Hippocampal formation (tissue), 2 donors: ENCODE measurements at regions not wholly inside any gene's neighbourhood (a gene's known extent, or its start where the extent isn't known, plus 50 kb on each side); places are given as distances from the start of the nearest gene placed in this dataset.
"Not testable (repeated sequence)": the region's sequence is repeated elsewhere in the genome, so short reads cannot be mapped to it uniquely, and the experiment has no call there.

Source experiments
- DNase-seq, 2 donors: peaks; one replicate each; lab custom pipeline; 2025; lab: John Stamatoyannopoulos, UW

DNA sequence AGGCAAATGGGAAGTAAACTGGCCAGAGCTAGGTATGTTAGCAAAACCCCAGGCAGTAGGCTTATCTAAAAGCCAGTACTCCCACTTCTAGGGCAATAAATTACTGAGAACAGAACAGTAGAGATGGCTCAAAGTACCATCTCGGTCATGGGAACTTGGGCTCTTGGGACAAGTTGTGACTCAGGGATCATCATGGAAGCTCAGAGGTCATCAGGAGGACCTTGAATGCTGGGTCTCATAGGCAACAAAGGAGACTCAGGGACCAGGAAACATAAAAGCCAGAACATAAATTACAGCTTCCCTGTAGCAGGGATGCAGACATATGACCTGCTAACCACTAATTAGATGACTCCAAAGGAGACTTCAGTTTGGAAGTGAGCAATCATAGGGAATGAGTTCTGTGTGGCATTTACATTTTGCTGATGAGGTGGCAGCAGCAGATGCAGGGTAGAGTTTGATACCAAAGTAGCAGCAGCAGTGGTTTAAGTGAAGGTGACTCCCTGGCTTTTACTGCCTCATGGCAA lies 97.6 kb upstream of the SCAF11 start:
- no peak for DNase-seq

DNA sequence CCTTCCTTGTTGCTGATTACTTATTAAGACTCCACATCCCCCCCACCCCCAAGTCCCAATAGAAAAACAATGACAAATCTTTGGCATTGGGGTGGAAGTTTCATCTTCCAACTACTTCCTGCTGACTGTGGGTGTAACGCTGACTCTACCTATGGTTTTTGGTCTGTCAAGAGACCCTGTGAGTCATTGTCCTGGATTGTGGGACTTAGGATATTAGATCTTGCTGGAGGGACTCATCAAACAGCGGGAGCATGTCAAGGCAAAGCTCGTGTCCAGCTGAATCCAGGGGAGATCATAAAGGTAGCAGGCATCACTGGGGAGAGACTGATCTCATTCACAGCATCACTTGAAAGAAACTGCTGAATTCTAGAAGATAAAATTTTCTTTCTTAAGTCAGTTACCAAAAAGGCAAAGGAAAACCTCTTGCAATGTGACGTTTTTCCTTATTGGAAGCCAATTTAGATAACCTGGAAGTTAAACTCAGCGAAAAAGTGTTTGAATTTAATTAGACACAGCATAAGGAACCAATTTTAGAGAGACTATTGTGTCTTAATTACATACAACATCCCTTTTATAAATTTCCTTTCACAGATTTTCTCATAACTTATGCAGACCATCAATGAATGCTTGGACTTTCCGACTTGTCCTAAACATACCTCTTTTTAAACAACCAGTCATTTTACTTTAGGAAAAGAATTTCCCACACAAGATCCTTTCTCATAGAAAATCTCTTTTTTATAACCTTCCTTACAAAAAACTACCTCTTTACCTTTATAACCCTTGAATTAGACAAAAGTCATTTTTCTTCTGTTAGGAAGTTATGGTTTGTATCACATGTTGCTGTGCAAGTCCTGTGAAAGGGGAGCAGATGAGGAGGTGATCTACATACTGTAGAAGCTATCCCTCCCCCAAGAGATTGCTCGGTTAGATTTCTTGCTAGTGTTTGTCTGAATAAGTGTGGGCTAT lies 94.6 kb upstream of the SCAF11 start:
- DNase-seq = no peak

DNA sequence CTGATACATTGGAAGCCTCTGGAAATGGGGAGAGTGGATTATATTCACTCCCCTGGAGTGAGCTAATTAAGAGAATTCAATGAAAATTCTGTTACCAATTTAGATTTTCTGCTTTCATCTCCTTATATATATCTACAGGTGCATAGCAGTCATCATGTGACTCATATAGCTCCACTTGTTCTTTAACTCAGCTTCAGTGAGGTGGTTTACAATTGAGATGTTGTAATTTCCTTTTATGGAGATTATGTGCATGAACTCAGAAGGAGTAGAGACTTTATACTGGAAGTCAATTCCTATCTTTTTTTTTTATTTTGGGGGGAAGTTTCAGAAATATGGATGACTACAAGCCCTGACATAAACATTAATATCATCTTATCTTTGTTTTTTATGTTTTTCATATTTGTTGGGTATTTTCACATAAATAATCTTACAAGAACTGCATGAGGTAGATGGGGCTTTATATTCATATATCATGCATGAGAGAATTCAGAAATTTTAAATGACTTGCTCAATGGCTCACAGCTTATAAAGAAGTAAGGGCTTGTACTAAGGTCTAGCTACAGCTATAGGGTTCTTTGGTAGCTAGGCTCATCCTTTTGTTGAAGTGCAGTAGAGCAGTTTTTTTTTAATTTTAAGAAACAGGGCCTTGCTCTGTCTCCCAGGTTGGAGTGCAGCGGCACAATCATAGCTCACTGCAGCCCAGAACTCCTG lies 92.3 kb upstream of the SCAF11 start:
- no peak for DNase-seq

DNA sequence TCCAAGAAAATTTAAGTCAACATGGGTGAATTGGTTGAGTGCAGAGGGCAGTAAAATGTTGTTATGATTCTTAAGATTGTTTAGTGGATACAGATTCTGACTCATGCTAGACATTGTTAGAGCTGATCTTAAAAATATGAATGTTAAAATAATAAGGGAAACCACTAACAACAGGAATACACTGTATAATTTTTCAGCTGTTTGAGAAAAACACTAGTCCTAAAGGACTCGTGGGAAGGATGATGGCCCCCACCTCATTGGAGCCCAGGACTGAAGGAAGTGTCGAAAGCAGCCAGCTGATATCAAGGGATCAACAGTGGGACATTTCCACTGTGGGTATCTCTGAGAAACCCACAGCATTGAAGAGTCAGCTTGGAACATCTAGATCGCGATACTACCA lies 82.9 kb upstream of the SCAF11 start:
- no peak for DNase-seq

DNA sequence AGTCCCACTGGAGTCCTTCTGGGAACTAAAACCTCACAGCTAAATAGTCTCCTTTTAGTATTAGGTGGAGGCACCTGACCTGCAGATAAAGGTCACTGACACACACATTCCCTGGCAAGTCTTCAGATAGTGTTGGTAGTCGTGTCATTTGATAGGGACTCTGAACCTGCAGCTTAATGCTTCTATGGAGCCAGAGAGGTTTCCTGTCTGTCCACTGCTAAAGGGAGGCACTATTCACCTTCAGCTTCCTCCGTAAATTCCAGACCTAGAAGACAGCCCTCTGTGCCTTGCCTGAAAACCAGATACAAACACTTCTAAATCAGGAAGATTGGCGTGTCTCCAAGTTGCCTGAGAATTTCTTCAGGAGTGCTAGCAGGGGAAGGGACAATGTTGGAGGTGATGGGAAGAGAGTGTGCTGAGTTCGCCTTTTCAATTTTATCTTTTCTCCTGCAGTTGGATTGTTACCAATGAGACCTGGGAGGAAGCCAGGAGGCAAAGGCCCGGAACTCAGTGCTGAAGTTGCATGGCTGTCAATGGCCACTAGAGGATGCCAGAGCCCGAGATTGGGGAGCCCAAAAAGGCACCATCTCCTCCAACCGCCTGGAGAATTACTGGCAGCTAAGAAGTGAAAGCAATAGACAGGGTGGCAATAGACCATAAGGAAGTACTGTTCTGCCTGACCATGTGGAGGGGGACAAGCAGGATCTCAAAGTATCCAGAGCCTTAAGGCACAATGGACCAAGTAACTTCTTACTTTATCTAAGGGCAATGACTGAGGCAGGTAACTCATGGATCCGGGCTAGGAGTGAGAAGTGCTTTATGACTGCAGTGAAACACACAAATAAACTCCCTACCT lies 81.6 kb upstream of the SCAF11 start:
- DNase-seq = peak; percentile 20 to 28

DNA sequence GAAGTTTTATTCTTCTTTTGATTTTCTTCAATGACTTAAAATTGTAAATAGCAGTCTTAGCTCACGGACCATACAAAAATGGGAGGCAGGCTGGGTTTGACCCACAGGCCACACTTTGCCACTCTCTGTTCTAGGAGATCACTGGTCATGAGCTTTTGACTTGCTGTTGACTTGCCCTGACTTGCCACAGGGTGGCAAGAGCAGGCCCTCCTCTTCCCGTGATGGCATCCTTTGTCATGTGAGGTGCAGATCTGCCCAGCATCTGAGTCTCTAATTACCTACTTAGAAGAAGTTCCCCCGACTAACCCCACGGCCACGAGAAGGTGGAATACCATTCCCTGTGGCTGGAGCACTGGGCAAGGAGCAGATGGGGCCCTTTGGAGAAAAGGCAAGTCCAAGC lies 81.0 kb upstream of the SCAF11 start:
- no peak for DNase-seq

DNA sequence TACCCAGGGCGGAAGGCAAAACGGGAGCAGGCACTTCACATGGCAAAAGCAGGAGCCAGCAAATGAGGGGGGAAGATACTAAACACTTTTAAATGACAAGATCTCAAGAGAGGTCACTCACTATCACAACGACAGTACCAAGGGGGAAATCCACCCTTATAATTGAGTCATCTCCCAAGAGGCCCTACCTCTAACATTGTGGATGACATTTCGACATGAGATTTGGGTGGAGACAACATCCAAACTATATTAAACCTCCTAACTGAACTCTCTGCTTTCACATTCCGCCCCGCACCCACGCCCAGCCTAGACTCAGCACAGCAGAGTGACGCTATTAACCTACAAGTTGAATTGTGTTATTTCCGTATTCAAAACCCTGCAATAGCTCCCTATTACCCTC lies 76.7 kb upstream of the SCAF11 start:
- DNase-seq = no peak

DNA sequence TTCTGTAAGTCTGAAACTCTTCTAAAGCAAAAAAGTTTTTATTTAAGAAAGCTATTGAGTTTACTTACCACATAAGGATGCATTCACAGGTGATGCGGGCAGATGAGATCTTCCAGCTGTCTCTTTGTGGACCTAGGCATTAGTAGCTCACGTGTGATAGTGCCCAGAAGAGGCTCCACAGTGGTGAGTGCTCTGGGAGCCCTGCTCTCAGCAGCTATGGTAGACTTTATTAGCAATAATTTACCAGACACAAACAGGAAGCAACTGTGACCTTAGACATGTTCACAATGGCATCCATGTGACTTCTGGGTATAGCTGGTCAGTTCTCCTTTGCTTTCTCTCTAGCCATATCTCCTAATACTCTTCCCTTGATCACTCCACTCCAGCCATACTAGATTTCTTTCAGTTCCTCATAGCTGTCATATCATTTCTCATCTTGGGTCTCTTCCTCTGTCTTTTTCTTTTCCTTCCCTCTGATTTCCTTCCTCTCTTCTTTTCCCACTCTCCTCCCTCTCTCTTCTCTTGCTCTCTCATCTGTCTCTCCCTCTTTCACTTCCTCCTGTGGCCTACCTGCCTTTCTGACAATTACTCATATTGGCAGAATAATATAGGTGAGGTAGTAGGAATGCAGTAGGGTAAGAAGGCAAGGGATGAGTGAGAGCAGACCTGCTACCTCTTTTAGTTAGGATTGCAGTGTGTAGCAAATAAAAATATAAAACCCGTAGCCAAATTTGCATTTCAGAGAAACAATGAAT lies 75.2 kb upstream of the SCAF11 start:
- no peak for DNase-seq

DNA sequence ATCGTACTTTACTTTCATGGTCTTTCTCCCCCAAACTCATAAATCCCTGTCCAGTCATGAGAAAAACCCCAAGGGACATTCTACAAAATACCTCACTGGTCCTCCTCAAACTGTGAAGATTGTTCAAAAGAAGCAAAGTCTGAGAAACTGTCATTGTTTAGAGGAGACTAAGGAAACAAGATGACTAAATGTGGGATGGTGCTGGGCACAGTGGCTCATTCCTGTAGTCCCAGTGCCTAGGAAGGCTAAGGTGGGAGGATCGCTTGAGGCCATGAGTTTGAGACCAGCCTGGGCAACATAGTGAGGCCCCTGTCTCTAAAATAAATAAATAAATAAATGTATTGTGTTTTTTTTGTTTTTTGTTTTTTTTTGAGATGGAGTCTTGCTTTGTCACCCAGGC lies 74.2 kb upstream of the SCAF11 start:
- DNase-seq = no peak

DNA sequence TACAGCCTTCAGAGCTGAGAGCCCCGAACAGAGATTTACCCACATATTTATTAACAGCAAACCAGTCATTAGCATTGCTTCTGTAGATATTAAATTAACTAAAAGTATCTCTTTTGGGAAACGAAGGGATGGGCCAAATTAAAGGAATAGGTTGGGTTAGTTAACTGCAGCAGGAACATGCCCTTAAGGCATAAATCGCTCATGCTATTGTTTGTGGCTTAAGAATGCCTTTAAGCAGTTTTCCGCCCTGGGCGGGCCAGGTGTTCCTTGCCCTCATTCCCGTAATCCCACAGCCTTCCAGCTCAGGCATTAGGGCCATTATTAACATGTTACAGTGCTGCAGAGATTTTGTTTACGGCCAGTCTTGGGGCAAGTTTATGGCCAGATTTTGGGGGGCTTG lies 68.3 kb upstream of the SCAF11 start:
- DNase-seq = not testable (repeated sequence)

DNA sequence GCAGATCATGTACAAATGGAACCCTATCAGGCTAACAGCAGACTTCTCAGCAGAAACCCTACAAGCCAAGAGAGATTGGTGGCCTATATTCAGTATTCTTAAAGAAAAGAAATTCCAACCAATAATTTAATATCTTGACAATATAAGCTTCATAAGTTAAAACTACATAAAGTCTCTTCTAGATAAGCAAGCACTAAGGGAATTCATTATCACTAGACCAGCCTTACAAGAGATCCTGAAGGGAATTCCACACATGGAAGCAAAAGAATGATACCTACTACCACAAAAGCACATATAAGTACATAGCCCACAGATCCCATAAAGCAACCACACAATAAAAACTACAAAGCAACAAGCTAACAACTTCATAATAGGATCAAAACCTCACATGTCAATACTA lies 60.4 kb upstream of the SCAF11 start:
- no peak for DNase-seq

DNA sequence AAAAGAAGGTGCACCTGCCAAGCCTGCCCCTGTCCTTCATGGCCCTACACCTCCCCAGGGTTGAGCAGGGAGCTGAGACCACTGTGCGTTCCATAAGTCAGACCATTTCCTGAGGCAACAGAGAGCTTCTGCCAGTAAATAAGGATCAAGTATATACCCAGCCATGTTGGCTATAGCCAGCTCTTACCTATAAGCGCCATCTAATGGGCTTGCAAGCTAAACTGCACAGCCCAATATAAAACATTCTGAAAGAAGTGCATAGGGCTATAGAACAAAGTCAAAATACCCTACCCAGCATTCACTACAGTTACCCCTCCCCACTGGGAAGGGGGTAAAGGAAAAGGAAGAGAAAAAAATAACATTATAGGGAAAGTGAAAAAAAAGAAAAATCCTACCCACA lies 59.3 kb upstream of the SCAF11 start:
- no peak for DNase-seq

DNA sequence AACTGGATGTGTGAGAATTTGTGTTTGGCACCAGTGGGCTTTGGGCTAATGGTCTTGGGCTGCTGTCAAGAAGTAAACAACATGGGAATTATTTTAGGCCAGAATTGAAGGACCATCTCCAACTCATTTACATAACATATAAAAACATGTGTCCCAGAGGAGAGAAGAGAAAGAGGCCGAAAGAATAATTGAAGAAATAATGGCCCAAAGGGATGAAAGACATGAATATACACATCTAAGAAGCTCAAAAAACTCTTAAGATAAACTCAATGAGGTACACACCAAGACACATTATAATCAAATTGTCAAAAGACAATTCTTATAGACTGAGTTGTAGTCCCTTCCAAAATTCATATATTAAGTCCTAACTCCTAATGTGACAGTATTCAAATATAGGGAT lies 56.1 kb upstream of the SCAF11 start:
- DNase-seq = no peak

DNA sequence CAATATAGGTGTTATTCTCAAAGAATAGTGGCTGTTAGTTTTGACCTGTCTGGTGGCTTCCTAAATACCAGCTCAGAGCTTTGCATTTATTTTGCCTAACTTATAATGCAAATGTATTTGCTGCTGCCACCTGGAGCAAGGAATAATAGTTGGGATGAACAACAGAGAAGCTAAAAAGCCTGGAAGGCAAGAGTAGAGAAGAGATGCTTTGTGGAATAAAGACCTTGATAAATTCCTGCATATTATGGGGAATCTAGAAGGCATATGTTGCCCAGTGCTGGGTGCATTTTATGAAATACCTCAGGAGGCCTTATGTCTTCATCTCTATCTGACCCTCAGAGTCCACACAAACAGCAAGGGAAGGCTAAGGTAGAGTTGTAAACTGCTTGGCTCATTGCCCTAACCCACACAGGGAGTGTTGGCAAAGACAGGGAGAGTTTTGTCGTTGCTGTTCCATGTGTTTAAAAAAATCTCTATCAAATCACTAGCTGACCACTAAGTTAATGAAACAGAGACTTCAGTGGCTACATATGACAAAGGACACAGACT lies 53.7 kb upstream of the SCAF11 start:
- no peak for DNase-seq
